Choroid plexus epithelial cell (primary cell): ENCODE measurements at regions not wholly inside any gene's neighbourhood (a gene's known extent, or its start where the extent isn't known, plus 50 kb on each side); places are given as distances from the start of the nearest gene placed in this dataset.

ENCODE experiments used
- DNase-seq: peaks from one replicate; pipeline ENCODE4 v3.0.0-alpha.2; 2010; ENCODE audit warnings: low read depth
- H3K4me3 ChIP-seq: 2 replicates; pipeline ENCODE4 v1.5.1; 2011; ENCODE audit warnings: low read depth, mild to moderate bottlenecking, control low read depth, low read length, moderate library complexity
- CTCF ChIP-seq: conservative IDR thresholded peaks from 2 replicates; pipeline ENCODE4 v1.5.1; 2011; ENCODE audit warnings: low read depth, mild to moderate bottlenecking, control low read depth, inconsistent platforms, low read length, moderate library complexity

- TF ChIP-seq CTCF, result no peak
- no peak for DNase-seq
Measured at GRCh38 chr2:9782197-9782719, 61.0 kb upstream of the TAF1B start.

GRCh38 chr2:9789371-9789770 lies 53.9 kb upstream of the TAF1B start:
- no peak for DNase-seq
- H3K4me3 ChIP-seq, result no peak overlapping the region
- no peak for TF ChIP-seq CTCF

More at GRCh38 chr2:9782197-9782719, 61.0 kb upstream of the TAF1B start:
- H3K4me3 ChIP-seq, result no peak overlapping the region

GRCh38 chr2:9790702-9791225 lies 52.5 kb upstream of the TAF1B start:
- no peak for DNase-seq
- H3K4me3 ChIP-seq, result no peak overlapping the region
- TF ChIP-seq CTCF, result no peak

- H3K4me3 ChIP-seq, result no peak overlapping the region
- no peak for DNase-seq
- no peak for TF ChIP-seq CTCF
Measured at GRCh38 chr2:9791711-9792110, 51.6 kb upstream of the TAF1B start.

- no peak overlapping the region for H3K4me3 ChIP-seq
- TF ChIP-seq CTCF, result no peak
- no peak for DNase-seq
Measured at GRCh38 chr2:9793156-9793917, 49.9 kb upstream of the TAF1B start.
